ENCODE measurements at regions not wholly inside any gene's neighbourhood (a gene's known extent, or its start where the extent isn't known, plus 50 kb on each side); places are given as distances from the start of the nearest gene placed in this dataset.

DNA sequence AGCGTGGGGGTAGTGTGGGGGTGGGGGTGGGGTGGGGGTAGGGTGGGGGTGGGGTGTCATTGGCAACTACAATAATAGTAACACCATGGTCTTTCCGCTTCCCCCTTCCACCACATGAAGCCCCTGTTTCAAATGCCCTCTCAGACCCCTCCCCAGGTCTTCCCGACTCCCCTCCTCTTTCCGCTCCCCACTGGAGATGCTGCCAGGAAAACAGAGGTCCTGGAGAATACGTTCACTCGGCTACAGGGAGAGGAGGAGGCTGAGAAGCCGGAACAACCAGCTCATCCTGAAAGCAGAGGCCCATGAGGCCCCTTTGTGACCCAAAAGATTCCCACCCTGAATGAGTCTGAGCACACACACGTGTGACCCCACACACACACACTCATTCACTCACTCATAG is 75.4 kb downstream of the CPN2 start:
- TF ChIP-seq, protein P1, sequence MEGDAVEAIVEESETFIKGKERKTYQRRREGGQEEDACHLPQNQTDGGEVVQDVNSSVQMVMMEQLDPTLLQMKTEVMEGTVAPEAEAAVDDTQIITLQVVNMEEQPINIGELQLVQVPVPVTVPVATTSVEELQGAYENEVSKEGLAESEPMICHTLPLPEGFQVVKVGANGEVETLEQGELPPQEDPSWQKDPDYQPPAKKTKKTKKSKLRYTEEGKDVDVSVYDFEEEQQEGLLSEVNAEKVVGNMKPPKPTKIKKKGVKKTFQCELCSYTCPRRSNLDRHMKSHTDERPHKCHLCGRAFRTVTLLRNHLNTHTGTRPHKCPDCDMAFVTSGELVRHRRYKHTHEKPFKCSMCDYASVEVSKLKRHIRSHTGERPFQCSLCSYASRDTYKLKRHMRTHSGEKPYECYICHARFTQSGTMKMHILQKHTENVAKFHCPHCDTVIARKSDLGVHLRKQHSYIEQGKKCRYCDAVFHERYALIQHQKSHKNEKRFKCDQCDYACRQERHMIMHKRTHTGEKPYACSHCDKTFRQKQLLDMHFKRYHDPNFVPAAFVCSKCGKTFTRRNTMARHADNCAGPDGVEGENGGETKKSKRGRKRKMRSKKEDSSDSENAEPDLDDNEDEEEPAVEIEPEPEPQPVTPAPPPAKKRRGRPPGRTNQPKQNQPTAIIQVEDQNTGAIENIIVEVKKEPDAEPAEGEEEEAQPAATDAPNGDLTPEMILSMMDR (IDR thresholded peaks at IDR 0.05), result no peak
- TF ChIP-seq POLR2A (IDR thresholded peaks at IDR 0.05) (no peak), EP300 (IDR thresholded peaks at IDR 0.05) (no peak), POLR2AphosphoS5 (IDR thresholded peaks at IDR 0.05) (no peak)

All from sigmoid colon (tissue), 4 donors.